ENCODE measurements at regions not wholly inside any gene's neighbourhood (a gene's known extent, or its start where the extent isn't known, plus 50 kb on each side); places are given as distances from the start of the nearest gene placed in this dataset.
A peak's percentile ranks its signal among the peaks of the same experiment; 100 is the strongest.

- DNase-seq, result no peak
Observed at GRCh38 chr2:239472235-239472775, 71.5 kb upstream of the HDAC4 start.

GRCh38 chr2:239471011-239471792 lies 70.4 kb upstream of the HDAC4 start:
- DNase-seq, result no peak

- no peak for DNase-seq
Observed at GRCh38 chr2:239470151-239470900, 69.5 kb upstream of the HDAC4 start.

- no peak for DNase-seq
Observed at GRCh38 chr2:239469106-239469960, 68.5 kb upstream of the HDAC4 start.

GRCh38 chr2:239468491-239469105 lies 67.8 kb upstream of the HDAC4 start:
- DNase-seq, result no peak

GRCh38 chr2:239467956-239468490 lies 67.2 kb upstream of the HDAC4 start:
- no peak for DNase-seq

GRCh38 chr2:239467281-239467955 lies 66.6 kb upstream of the HDAC4 start:
- no peak for DNase-seq

- no peak for DNase-seq
Observed at GRCh38 chr2:239466755-239467271, 66.0 kb upstream of the HDAC4 start.

GRCh38 chr2:239466061-239466754 lies 65.4 kb upstream of the HDAC4 start:
- DNase-seq, result no peak

GRCh38 chr2:239465017-239466001 lies 64.5 kb upstream of the HDAC4 start:
- DNase-seq, result peak; percentile 73

GRCh38 chr2:239464166-239465016 lies 63.6 kb upstream of the HDAC4 start:
- no peak for DNase-seq

- peak; percentile 55 for DNase-seq
Observed at GRCh38 chr2:239463541-239464165, 62.8 kb upstream of the HDAC4 start.

- DNase-seq, result no peak
Observed at GRCh38 chr2:239462671-239463506, 62.1 kb upstream of the HDAC4 start.

GRCh38 chr2:239462191-239462515 lies 61.3 kb upstream of the HDAC4 start:
- no peak for DNase-seq

GRCh38 chr2:239461291-239462190 lies 60.7 kb upstream of the HDAC4 start:
- DNase-seq, result no peak

GRCh38 chr2:239460780-239461179 lies 60.0 kb upstream of the HDAC4 start:
- DNase-seq, result no peak
